Fibroblast of lung (primary cell): ENCODE measurements at regions not wholly inside any gene's neighbourhood (a gene's known extent, or its start where the extent isn't known, plus 50 kb on each side); places are given as distances from the start of the nearest gene placed in this dataset.
A peak's percentile ranks its signal among the peaks of the same experiment; 100 is the strongest.

Source experiments
- DNase-seq, 2 donors: peaks; one replicate each; pipeline versions ENCODE4 v3.0.0 to v3.0.0-alpha.2; 2010; ENCODE audit warnings: low read depth in 2 of 2
- H2AFZ ChIP-seq: 2 replicates; pipeline ENCODE4 v1.5.1; 2012; ENCODE audit warnings: low read length, control low read depth, inconsistent platforms
- H3K27ac ChIP-seq: 2 replicates; pipeline ENCODE4 v1.5.1; 2011; ENCODE audit warnings: low read length, control low read depth; ENCODE audit not compliant: insufficient read depth
- H3K27me3 ChIP-seq: 2 replicates; pipeline ENCODE4 v1.5.1; 2011; ENCODE audit warnings: mild to moderate bottlenecking, low read length; ENCODE audit not compliant: control insufficient read depth, insufficient read depth
- H3K36me3 ChIP-seq: 2 replicates; pipeline ENCODE4 v1.5.1; 2011; ENCODE audit warnings: low read length; ENCODE audit not compliant: control insufficient read depth, insufficient read depth
- H3K4me1 ChIP-seq: 2 replicates; pipeline ENCODE4 v1.5.1; 2011; ENCODE audit warnings: low read length; ENCODE audit not compliant: control insufficient read depth, insufficient read depth; ENCODE audit errors: extremely low read depth
- H3K4me2 ChIP-seq: 2 replicates; pipeline ENCODE4 v1.5.1; 2011; ENCODE audit warnings: low read length, control low read depth; ENCODE audit not compliant: insufficient read depth; ENCODE audit errors: extremely low read depth
- H3K4me3 ChIP-seq, 4 experiments: fragments of 200-600 bp in 1 of 4; sonication (generic) in 1 of 4; replicated peaks in 1 of 4; 2 replicates each; pipeline ENCODE4 v1.5.1; 2011 to 2016; ENCODE audit warnings: low read length in 4 of 4, low read depth in 3 of 4, mild to moderate bottlenecking in 3 of 4, control low read depth in 2 of 4, inconsistent platforms in 1 of 4, mixed read lengths in 1 of 4; ENCODE audit not compliant: insufficient read depth in 1 of 4; ENCODE audit errors: control extremely low read depth in 1 of 4
- H3K79me2 ChIP-seq: 2 replicates; pipeline ENCODE4 v1.5.1; 2012; ENCODE audit warnings: mild to moderate bottlenecking, low read length, inconsistent platforms; ENCODE audit not compliant: control insufficient read depth, insufficient read depth
- H3K9ac ChIP-seq: 2 replicates; pipeline ENCODE4 v1.5.1; 2011; ENCODE audit warnings: mild to moderate bottlenecking, low read length, control low read depth; ENCODE audit not compliant: insufficient read depth
- H3K9me3 ChIP-seq: 2 replicates; pipeline ENCODE4 v1.5.1; 2012; ENCODE audit warnings: low read depth, low read length; ENCODE audit not compliant: control insufficient read depth, insufficient read depth
- H4K20me1 ChIP-seq: 2 replicates; pipeline ENCODE4 v1.5.1; 2011; ENCODE audit warnings: low read length; ENCODE audit not compliant: control insufficient read depth, insufficient read depth; ENCODE audit errors: extremely low read depth
- EZH2 ChIP-seq: IDR thresholded peaks from 2 replicates; pipeline ENCODE4 v1.5.1; 2012; ENCODE audit warnings: low read length, control low read depth, mild to moderate bottlenecking; ENCODE audit errors: missing control alignments
- TF ChIP-seq, protein P1 (sequence below), 2 donors: IDR thresholded peaks in 1 of 2; conservative IDR thresholded peaks in 1 of 2; 1 replicate in 1 of 2; 2 replicates in 1 of 2; pipeline ENCODE4 v1.5.1; 2011 to 2012; ENCODE audit warnings: low read length in 2 of 2, control low read depth in 1 of 2, inconsistent platforms in 1 of 2, low read depth in 1 of 2, mild to moderate bottlenecking in 1 of 2

DNA sequence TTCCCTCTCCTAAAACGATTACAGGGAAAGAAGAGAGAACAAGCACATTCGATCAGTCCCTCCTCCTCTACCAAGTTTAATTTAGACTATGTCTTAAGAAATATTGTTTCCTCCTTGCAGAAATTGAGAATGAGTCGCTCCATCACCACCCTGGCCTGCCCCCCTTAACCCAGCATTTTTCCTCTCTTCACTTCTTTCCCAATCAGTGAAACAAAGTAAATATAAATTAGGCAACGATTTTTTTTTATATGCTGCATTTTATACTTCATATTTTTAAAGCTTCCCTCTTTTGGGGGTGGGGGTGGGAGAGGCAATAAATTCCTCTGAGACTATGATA lies 300.0 kb downstream of the SPRY2 start:
- H3K9ac ChIP-seq = no peak overlapping the region
- H3K4me2 ChIP-seq = peak overlapping the region; percentile 32
- no peaks in the 10 kb centered on the region for H3K79me2 ChIP-seq
- no peak overlapping the region for H3K4me3 ChIP-seq
- no peaks in the 10 kb centered on the region for H3K9me3 ChIP-seq
- no peak overlapping the region for H2AFZ ChIP-seq
- H4K20me1 ChIP-seq = no peaks in the 10 kb centered on the region
- no peaks in the 10 kb centered on the region for H3K36me3 ChIP-seq
- TF ChIP-seq, protein P1, sequence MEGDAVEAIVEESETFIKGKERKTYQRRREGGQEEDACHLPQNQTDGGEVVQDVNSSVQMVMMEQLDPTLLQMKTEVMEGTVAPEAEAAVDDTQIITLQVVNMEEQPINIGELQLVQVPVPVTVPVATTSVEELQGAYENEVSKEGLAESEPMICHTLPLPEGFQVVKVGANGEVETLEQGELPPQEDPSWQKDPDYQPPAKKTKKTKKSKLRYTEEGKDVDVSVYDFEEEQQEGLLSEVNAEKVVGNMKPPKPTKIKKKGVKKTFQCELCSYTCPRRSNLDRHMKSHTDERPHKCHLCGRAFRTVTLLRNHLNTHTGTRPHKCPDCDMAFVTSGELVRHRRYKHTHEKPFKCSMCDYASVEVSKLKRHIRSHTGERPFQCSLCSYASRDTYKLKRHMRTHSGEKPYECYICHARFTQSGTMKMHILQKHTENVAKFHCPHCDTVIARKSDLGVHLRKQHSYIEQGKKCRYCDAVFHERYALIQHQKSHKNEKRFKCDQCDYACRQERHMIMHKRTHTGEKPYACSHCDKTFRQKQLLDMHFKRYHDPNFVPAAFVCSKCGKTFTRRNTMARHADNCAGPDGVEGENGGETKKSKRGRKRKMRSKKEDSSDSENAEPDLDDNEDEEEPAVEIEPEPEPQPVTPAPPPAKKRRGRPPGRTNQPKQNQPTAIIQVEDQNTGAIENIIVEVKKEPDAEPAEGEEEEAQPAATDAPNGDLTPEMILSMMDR (conservative IDR thresholded peaks at IDR 0.05 in 1 of 2, IDR thresholded peaks at IDR 0.05 in 1 of 2; ENCODE audit: low read depth in 1 of 2, low read length in 2 of 2) = no peak
- no peak for TF ChIP-seq EZH2
- peak overlapping the region; percentile 43 for H3K27ac ChIP-seq
- H3K4me1 ChIP-seq = peaks cover 16% of the 10 kb centered on the region
- H3K27me3 ChIP-seq = no peaks in the 10 kb centered on the region
- DNase-seq = no peak

DNA sequence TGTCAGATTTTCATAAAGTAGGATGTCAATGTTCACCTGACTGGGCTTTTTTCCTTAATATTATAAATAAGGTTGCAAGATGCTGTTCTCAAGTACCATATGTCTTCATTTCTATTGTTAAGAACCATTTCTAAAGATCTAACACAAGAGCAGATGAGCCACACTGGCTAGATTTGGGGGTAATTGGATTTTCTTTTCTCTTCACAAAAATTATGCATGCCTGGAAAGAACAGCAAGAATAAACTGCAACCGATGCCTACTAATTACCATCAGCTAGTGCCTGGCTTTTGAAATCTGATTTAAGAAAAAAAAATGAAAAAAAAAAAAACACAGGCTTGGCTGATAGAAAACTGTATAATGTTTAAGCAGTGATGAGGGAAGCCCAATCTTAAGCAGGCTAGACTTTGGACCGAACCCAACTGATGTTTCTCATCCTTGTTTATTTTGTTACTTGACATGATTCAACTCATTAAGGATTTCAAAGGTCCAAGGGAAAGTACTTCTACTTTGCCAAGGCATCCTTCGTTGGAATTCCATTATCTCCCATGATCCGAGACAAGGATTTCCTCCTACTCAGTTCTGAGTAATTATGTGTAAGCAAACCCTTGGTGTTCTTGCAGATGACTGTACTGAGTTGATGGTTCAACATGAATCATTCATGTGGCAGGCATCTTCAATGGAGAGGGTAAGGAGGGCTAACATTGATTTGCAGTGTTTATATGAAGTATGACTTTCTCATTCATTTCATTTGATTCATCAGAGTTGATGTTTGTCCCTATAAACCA lies 300.5 kb downstream of the SPRY2 start:
- Histone ChIP-seq H3K4me2 (no peak overlapping the region), H3K4me3 (no peak overlapping the region), H3K27me3 (no peaks in the 10 kb centered on the region), H3K4me1 (peaks cover 16% of the 10 kb centered on the region), H3K9ac (no peak overlapping the region), H2AFZ (no peak overlapping the region), H3K9me3 (no peaks in the 10 kb centered on the region), H3K36me3 (no peaks in the 10 kb centered on the region), H4K20me1 (no peaks in the 10 kb centered on the region), H3K79me2 (no peaks in the 10 kb centered on the region), H3K27ac (peak overlapping the region; percentile 49)
- peak; percentile 96 to 100 for DNase-seq
- TF ChIP-seq EZH2 = no peak
- TF ChIP-seq, protein P1 (conservative IDR thresholded peaks at IDR 0.05 in 1 of 2, IDR thresholded peaks at IDR 0.05 in 1 of 2; ENCODE audit: low read depth in 1 of 2, low read length in 2 of 2) = no peak

GRCh38 chr13:80039000-80039399 lies 301.9 kb downstream of the SPRY2 start:
- Histone ChIP-seq H3K4me2 (no peak overlapping the region), H3K79me2 (no peaks in the 10 kb centered on the region), H2AFZ (no peak overlapping the region), H3K27me3 (no peaks in the 10 kb centered on the region), H3K4me3 (no peak overlapping the region), H3K36me3 (no peaks in the 10 kb centered on the region), H3K4me1 (peaks cover 16% of the 10 kb centered on the region), H3K9ac (no peak overlapping the region), H3K9me3 (no peaks in the 10 kb centered on the region), H3K27ac (no peak overlapping the region), H4K20me1 (no peaks in the 10 kb centered on the region)
- TF ChIP-seq EZH2 = no peak
- TF ChIP-seq, protein P1 (conservative IDR thresholded peaks at IDR 0.05 in 1 of 2, IDR thresholded peaks at IDR 0.05 in 1 of 2; ENCODE audit: low read depth in 1 of 2, low read length in 2 of 2) = no peak
- DNase-seq = no peak
